Activated naive CD8-positive, alpha-beta T cell (primary cell): ENCODE measurements at regions not wholly inside any gene's neighbourhood (a gene's known extent, or its start where the extent isn't known, plus 50 kb on each side); places are given as distances from the start of the nearest gene placed in this dataset.
"Not testable (repeated sequence)": the region's sequence is repeated elsewhere in the genome, so short reads cannot be mapped to it uniquely, and the experiment has no call there.

Experiments
- H3K27ac Mint-ChIP-seq: one replicate; pipeline ENCODE4 v1.8.0; 2021; ENCODE audit warnings: mixed read lengths
- H3K27me3 Mint-ChIP-seq: one replicate; pipeline ENCODE4 v1.8.0; 2021; ENCODE audit warnings: mixed read lengths
- H3K36me3 Mint-ChIP-seq: one replicate; pipeline ENCODE4 v1.8.0; 2021; ENCODE audit warnings: mixed read lengths
- H3K4me1 Mint-ChIP-seq: one replicate; pipeline ENCODE4 v1.8.0; 2021; ENCODE audit warnings: low read depth, mixed read lengths
- H3K4me3 Mint-ChIP-seq: one replicate; pipeline ENCODE4 v1.8.0; 2021; ENCODE audit warnings: mild to moderate bottlenecking, mixed read lengths
- H3K9me3 Mint-ChIP-seq: one replicate; pipeline ENCODE4 v1.8.0; 2021; ENCODE audit warnings: low read depth, mixed read lengths

GRCh38 chr20:5670036-5670536, 59.3 kb upstream of the GPCPD1 start:
- H3K4me3 Mint-ChIP-seq: no peak overlapping the region
- no peaks in the 10 kb centered on the region for H3K36me3 Mint-ChIP-seq
- H3K4me1 Mint-ChIP-seq: peaks cover 13% of the 10 kb centered on the region
- no peaks in the 10 kb centered on the region for H3K27me3 Mint-ChIP-seq
- no peaks in the 10 kb centered on the region for H3K9me3 Mint-ChIP-seq
- no peak overlapping the region for H3K27ac Mint-ChIP-seq

- Mint-ChIP-seq H3K9me3 (no peaks in the 10 kb centered on the region), H3K27me3 (no peaks in the 10 kb centered on the region)
These were observed 57.7 kb upstream of the GPCPD1 start for GRCh38 chr20:5668529-5668868.

GRCh38 chr20:5667705-5668528, 57.1 kb upstream of the GPCPD1 start:
- no peaks in the 10 kb centered on the region for H3K27me3 Mint-ChIP-seq
- H3K4me1 Mint-ChIP-seq: peaks cover 2% of the 10 kb centered on the region
- H3K27ac Mint-ChIP-seq: no peak overlapping the region
- no peaks in the 10 kb centered on the region for H3K9me3 Mint-ChIP-seq
- H3K36me3 Mint-ChIP-seq: no peaks in the 10 kb centered on the region
- H3K4me3 Mint-ChIP-seq: no peak overlapping the region

More at GRCh38 chr20:5668529-5668868, 57.7 kb upstream of the GPCPD1 start:
- Mint-ChIP-seq H3K4me3 (no peak overlapping the region), H3K4me1 (peaks cover 2% of the 10 kb centered on the region), H3K27ac (no peak overlapping the region), H3K36me3 (no peaks in the 10 kb centered on the region)

GRCh38 chr20:5665417-5665816, 54.6 kb upstream of the GPCPD1 start:
- no peak overlapping the region for H3K4me3 Mint-ChIP-seq
- no peaks in the 10 kb centered on the region for H3K9me3 Mint-ChIP-seq
- H3K27ac Mint-ChIP-seq: no peak overlapping the region
- H3K36me3 Mint-ChIP-seq: no peaks in the 10 kb centered on the region
- no peaks in the 10 kb centered on the region for H3K4me1 Mint-ChIP-seq
- H3K27me3 Mint-ChIP-seq: no peaks in the 10 kb centered on the region

- Mint-ChIP-seq H3K36me3 (no peaks in the 10 kb centered on the region), H3K27me3 (no peaks in the 10 kb centered on the region), H3K4me1 (peaks cover 11% of the 10 kb centered on the region), H3K9me3 (no peaks in the 10 kb centered on the region), H3K4me3 (no peak overlapping the region), H3K27ac (no peak overlapping the region)
These were observed 52.6 kb upstream of the GPCPD1 start for GRCh38 chr20:5663396-5663795.

GRCh38 chr20:5662769-5663168, 52.0 kb upstream of the GPCPD1 start:
- no peak overlapping the region for H3K4me3 Mint-ChIP-seq
- H3K4me1 Mint-ChIP-seq: peaks cover 11% of the 10 kb centered on the region
- no peaks in the 10 kb centered on the region for H3K9me3 Mint-ChIP-seq
- no peaks in the 10 kb centered on the region for H3K36me3 Mint-ChIP-seq
- no peak overlapping the region for H3K27ac Mint-ChIP-seq
- H3K27me3 Mint-ChIP-seq: no peaks in the 10 kb centered on the region

GRCh38 chr20:5660756-5661155, 50.0 kb upstream of the GPCPD1 start:
- H3K4me3 Mint-ChIP-seq, H3K9me3 Mint-ChIP-seq, H3K27me3 Mint-ChIP-seq, H3K36me3 Mint-ChIP-seq, H3K27ac Mint-ChIP-seq: not testable (repeated sequence)
- H3K4me1 Mint-ChIP-seq: peaks cover 12% of the 10 kb centered on the region
